ENCODE measurements at regions not wholly inside any gene's neighbourhood (a gene's known extent, or its start where the extent isn't known, plus 50 kb on each side); places are given as distances from the start of the nearest gene placed in this dataset.
A peak's percentile ranks its signal among the peaks of the same experiment; 100 is the strongest.

- Histone ChIP-seq H3K4me3 (ENCODE audit: extremely low read depth, insufficient read depth, low read length, poor library complexity, severe bottlenecking) (no peak overlapping the region), H3K9me3 (ENCODE audit: control insufficient read depth, low read length) (no peaks in the 10 kb centered on the region)
- WGBS, 2 experiments (ENCODE audit: insufficient coverage in 2 of 2), result 93 to 100% methylated on average over 2 to 3 of the region's 7 CpGs
These were observed 387.3 kb downstream of the NR2F1-AS1 start for GRCh38 chr5:93193431-93194347.

GRCh38 chr5:93192683-93193082, 388.3 kb downstream of the NR2F1-AS1 start:
- H3K4me1 ChIP-seq (ENCODE audit: control insufficient read depth, insufficient read depth, low read length, poor library complexity, severe bottlenecking), result peaks cover 50% of the 10 kb centered on the region
- 83% methylated on average over 1 of the region's 2 CpGs; no CpG with 5 or more reads in 1 of the 2 experiments for WGBS, 2 experiments (ENCODE audit: insufficient coverage in 2 of 2)

More at GRCh38 chr5:93193431-93194347, 387.3 kb downstream of the NR2F1-AS1 start:
- Histone ChIP-seq H3K4me1 (ENCODE audit: control insufficient read depth, insufficient read depth, low read length, poor library complexity, severe bottlenecking) (peaks cover 45% of the 10 kb centered on the region), H3K27ac (ENCODE audit: low read depth, low read length, severe bottlenecking) (no peak overlapping the region), H3K36me3 (ENCODE audit: control insufficient read depth, insufficient read depth, low read length) (no peaks in the 10 kb centered on the region)

GRCh38 chr5:93192087-93192486, 388.9 kb downstream of the NR2F1-AS1 start:
- H3K4me1 ChIP-seq (ENCODE audit: control insufficient read depth, insufficient read depth, low read length, poor library complexity, severe bottlenecking), result peaks cover 51% of the 10 kb centered on the region
- no peaks in the 10 kb centered on the region for H3K36me3 ChIP-seq (ENCODE audit: control insufficient read depth, insufficient read depth, low read length)
- WGBS, 2 experiments (ENCODE audit: insufficient coverage in 2 of 2), result 70% methylated on average over 2 of the region's 2 CpGs; no CpG with 5 or more reads in 1 of the 2 experiments
- no peak overlapping the region for H3K4me3 ChIP-seq (ENCODE audit: extremely low read depth, insufficient read depth, low read length, poor library complexity, severe bottlenecking)
- peak overlapping the region; percentile 32 for H3K27ac ChIP-seq (ENCODE audit: low read depth, low read length, severe bottlenecking)
- H3K9me3 ChIP-seq (ENCODE audit: control insufficient read depth, low read length), result no peaks in the 10 kb centered on the region

More at GRCh38 chr5:93192683-93193082, 388.3 kb downstream of the NR2F1-AS1 start:
- Histone ChIP-seq H3K4me3 (ENCODE audit: extremely low read depth, insufficient read depth, low read length, poor library complexity, severe bottlenecking) (no peak overlapping the region), H3K9me3 (ENCODE audit: control insufficient read depth, low read length) (no peaks in the 10 kb centered on the region), H3K36me3 (ENCODE audit: control insufficient read depth, insufficient read depth, low read length) (no peaks in the 10 kb centered on the region), H3K27ac (ENCODE audit: low read depth, low read length, severe bottlenecking) (peak overlapping the region; percentile 20)

- H3K4me3 ChIP-seq (ENCODE audit: extremely low read depth, insufficient read depth, low read length, poor library complexity, severe bottlenecking), result no peak overlapping the region
- H3K9me3 ChIP-seq (ENCODE audit: control insufficient read depth, low read length), result no peaks in the 10 kb centered on the region
- 93 to 95% methylated on average over 8 of the region's 11 CpGs for WGBS, 2 experiments (ENCODE audit: insufficient coverage in 2 of 2)
- peaks cover 51% of the 10 kb centered on the region for H3K4me1 ChIP-seq (ENCODE audit: control insufficient read depth, insufficient read depth, low read length, poor library complexity, severe bottlenecking)
- H3K36me3 ChIP-seq (ENCODE audit: control insufficient read depth, insufficient read depth, low read length), result no peaks in the 10 kb centered on the region
- H3K27ac ChIP-seq (ENCODE audit: low read depth, low read length, severe bottlenecking), result no peak overlapping the region
These were observed 389.8 kb downstream of the NR2F1-AS1 start for GRCh38 chr5:93191035-93191817.

- Histone ChIP-seq H3K4me3 (ENCODE audit: extremely low read depth, insufficient read depth, low read length, poor library complexity, severe bottlenecking) (no peak overlapping the region), H3K4me1 (ENCODE audit: control insufficient read depth, insufficient read depth, low read length, poor library complexity, severe bottlenecking) (peaks cover 51% of the 10 kb centered on the region), H3K27ac (ENCODE audit: low read depth, low read length, severe bottlenecking) (peak overlapping the region; percentile 71), H3K36me3 (ENCODE audit: control insufficient read depth, insufficient read depth, low read length) (no peaks in the 10 kb centered on the region), H3K9me3 (ENCODE audit: control insufficient read depth, low read length) (no peaks in the 10 kb centered on the region)
- no CpG with 5 or more reads among the region's 2 CpGs for WGBS, 2 experiments (ENCODE audit: insufficient coverage in 2 of 2)
These were observed 391.3 kb downstream of the NR2F1-AS1 start for GRCh38 chr5:93189707-93190120.

GRCh38 chr5:93188876-93189485, 392.0 kb downstream of the NR2F1-AS1 start:
- Histone ChIP-seq H3K4me1 (ENCODE audit: control insufficient read depth, insufficient read depth, low read length, poor library complexity, severe bottlenecking) (peaks cover 51% of the 10 kb centered on the region), H3K27ac (ENCODE audit: low read depth, low read length, severe bottlenecking) (peak overlapping the region; percentile 71), H3K4me3 (ENCODE audit: extremely low read depth, insufficient read depth, low read length, poor library complexity, severe bottlenecking) (no peak overlapping the region), H3K36me3 (ENCODE audit: control insufficient read depth, insufficient read depth, low read length) (no peaks in the 10 kb centered on the region), H3K9me3 (ENCODE audit: control insufficient read depth, low read length) (no peaks in the 10 kb centered on the region)
- WGBS, 2 experiments (ENCODE audit: insufficient coverage in 2 of 2), result 54 to 85% methylated on average over 3 of the region's 3 CpGs

- H3K4me1 ChIP-seq (ENCODE audit: control insufficient read depth, insufficient read depth, low read length, poor library complexity, severe bottlenecking), result peaks cover 28% of the 10 kb centered on the region
- no peak overlapping the region for H3K4me3 ChIP-seq (ENCODE audit: extremely low read depth, insufficient read depth, low read length, poor library complexity, severe bottlenecking)
- H3K9me3 ChIP-seq (ENCODE audit: control insufficient read depth, low read length), result no peaks in the 10 kb centered on the region
- 88 to 100% methylated on average over 1 to 2 of the region's 3 CpGs for WGBS, 2 experiments (ENCODE audit: insufficient coverage in 2 of 2)
- H3K36me3 ChIP-seq (ENCODE audit: control insufficient read depth, insufficient read depth, low read length), result no peaks in the 10 kb centered on the region
- H3K27ac ChIP-seq (ENCODE audit: low read depth, low read length, severe bottlenecking), result no peak overlapping the region
These were observed 394.8 kb downstream of the NR2F1-AS1 start for GRCh38 chr5:93186076-93186682.

- Histone ChIP-seq H3K36me3 (ENCODE audit: control insufficient read depth, insufficient read depth, low read length) (no peaks in the 10 kb centered on the region), H3K4me1 (ENCODE audit: control insufficient read depth, insufficient read depth, low read length, poor library complexity, severe bottlenecking) (peaks cover 10% of the 10 kb centered on the region), H3K27ac (ENCODE audit: low read depth, low read length, severe bottlenecking) (no peak overlapping the region), H3K4me3 (ENCODE audit: extremely low read depth, insufficient read depth, low read length, poor library complexity, severe bottlenecking) (no peak overlapping the region), H3K9me3 (ENCODE audit: control insufficient read depth, low read length) (no peaks in the 10 kb centered on the region)
- WGBS, 2 experiments (ENCODE audit: insufficient coverage in 2 of 2), result no CpG with 5 or more reads among the region's 1 CpG
These were observed 397.0 kb downstream of the NR2F1-AS1 start for GRCh38 chr5:93184041-93184440.

GRCh38 chr5:93179466-93179865, 401.6 kb downstream of the NR2F1-AS1 start:
- WGBS, 2 experiments (ENCODE audit: insufficient coverage in 2 of 2), result 100% methylated on average over 1 of the region's 1 CpG; no CpG with 5 or more reads in 1 of the 2 experiments
- Histone ChIP-seq H3K4me1 (ENCODE audit: control insufficient read depth, insufficient read depth, low read length, poor library complexity, severe bottlenecking) (no peaks in the 10 kb centered on the region), H3K9me3 (ENCODE audit: control insufficient read depth, low read length) (no peaks in the 10 kb centered on the region), H3K36me3 (ENCODE audit: control insufficient read depth, insufficient read depth, low read length) (no peaks in the 10 kb centered on the region), H3K4me3 (ENCODE audit: extremely low read depth, insufficient read depth, low read length, poor library complexity, severe bottlenecking) (no peak overlapping the region), H3K27ac (ENCODE audit: low read depth, low read length, severe bottlenecking) (no peak overlapping the region)

- no peaks in the 10 kb centered on the region for H3K36me3 ChIP-seq (ENCODE audit: control insufficient read depth, insufficient read depth, low read length)
- no peak overlapping the region for H3K4me3 ChIP-seq (ENCODE audit: extremely low read depth, insufficient read depth, low read length, poor library complexity, severe bottlenecking)
- no peak overlapping the region for H3K27ac ChIP-seq (ENCODE audit: low read depth, low read length, severe bottlenecking)
- H3K9me3 ChIP-seq (ENCODE audit: control insufficient read depth, low read length), result no peaks in the 10 kb centered on the region
- H3K4me1 ChIP-seq (ENCODE audit: control insufficient read depth, insufficient read depth, low read length, poor library complexity, severe bottlenecking), result no peaks in the 10 kb centered on the region
- no CpG with 5 or more reads among the region's 1 CpG for WGBS, 2 experiments (ENCODE audit: insufficient coverage in 2 of 2)
These were observed 406.1 kb downstream of the NR2F1-AS1 start for GRCh38 chr5:93174930-93175329.
